ENCODE measurements at regions not wholly inside any gene's neighbourhood (a gene's known extent, or its start where the extent isn't known, plus 50 kb on each side); places are given as distances from the start of the nearest gene placed in this dataset.

- no CpG with 5 or more reads among the region's 4 CpGs for WGBS (ENCODE audit: extremely low coverage, insufficient coverage, insufficient read length)
These were observed 532.4 kb upstream of the ITGA1 start for GRCh38 chr5:52255308-52255707.

GRCh38 chr5:52262844-52263243 is 524.9 kb upstream of the ITGA1 start:
- Histone ChIP-seq H2AFZ (ENCODE audit: insufficient read depth, low read length, poor library complexity) (no peak overlapping the region), H3K4me3 (ENCODE audit: low read depth, low read length) (no peak overlapping the region), H3K79me1 (ENCODE audit: low read length) (no peaks in the 10 kb centered on the region), H3K14ac (ENCODE audit: low read length) (no peak overlapping the region), H4K12ac (ENCODE audit: low read depth, low read length) (no peak overlapping the region), H4K91ac (ENCODE audit: low read depth, low read length) (no peak overlapping the region), H2BK5ac (ENCODE audit: low read depth, low read length, poor library complexity) (no peak overlapping the region), H3K4ac (ENCODE audit: low read depth, low read length) (no peak overlapping the region), H3K9me3 (ENCODE audit: insufficient read depth, low read depth, low read length) (no peaks in the 10 kb centered on the region), H2AK5ac (ENCODE audit: low read length) (no peak overlapping the region), H3K27me3 (ENCODE audit: insufficient read depth, low read length) (no peaks in the 10 kb centered on the region), H3K36me3 (ENCODE audit: control insufficient read depth in 1 of 2, insufficient read depth in 2 of 2, low read length in 2 of 2) (no peaks in the 10 kb centered on the region), H3K79me2 (ENCODE audit: control insufficient read depth, insufficient read depth, low read length, poor library complexity) (no peaks in the 10 kb centered on the region), H3K18ac (ENCODE audit: low read length) (no peak overlapping the region), H3K9ac (ENCODE audit: low read length) (no peak overlapping the region), H2BK12ac (ENCODE audit: low read length) (no peak overlapping the region), H3K4me2 (ENCODE audit: low read length) (no peak overlapping the region), H3K27ac (ENCODE audit: low read depth, low read length) (no peak overlapping the region), H2BK120ac (ENCODE audit: insufficient read depth, low read length, poor library complexity) (no peak overlapping the region), H3K23ac (ENCODE audit: low read length) (no peak overlapping the region), H3K4me1 (ENCODE audit: control insufficient read depth in 1 of 2, insufficient read depth in 2 of 2, low read length in 2 of 2) (no peaks in the 10 kb centered on the region), H4K8ac (ENCODE audit: low read depth, low read length) (no peak overlapping the region)
- WGBS (ENCODE audit: extremely low coverage, insufficient coverage, insufficient read length) = no CpG with 5 or more reads among the region's 3 CpGs
- DNase-seq = no peak

More at GRCh38 chr5:52255308-52255707, 532.4 kb upstream of the ITGA1 start:
- Histone ChIP-seq H3K36me3 (ENCODE audit: control insufficient read depth in 1 of 2, insufficient read depth in 2 of 2, low read length in 2 of 2) (no peaks in the 10 kb centered on the region), H2BK5ac (ENCODE audit: low read depth, low read length, poor library complexity) (no peak overlapping the region), H3K18ac (ENCODE audit: low read length) (no peak overlapping the region), H3K4me1 (ENCODE audit: control insufficient read depth in 1 of 2, insufficient read depth in 2 of 2, low read length in 2 of 2) (no peaks in the 10 kb centered on the region), H4K12ac (ENCODE audit: low read depth, low read length) (no peak overlapping the region), H4K91ac (ENCODE audit: low read depth, low read length) (no peak overlapping the region), H3K4ac (ENCODE audit: low read depth, low read length) (no peak overlapping the region), H3K9ac (ENCODE audit: low read length) (no peak overlapping the region), H3K79me2 (ENCODE audit: control insufficient read depth, insufficient read depth, low read length, poor library complexity) (no peaks in the 10 kb centered on the region), H3K9me3 (ENCODE audit: insufficient read depth, low read depth, low read length) (no peaks in the 10 kb centered on the region), H4K8ac (ENCODE audit: low read depth, low read length) (no peak overlapping the region), H3K23ac (ENCODE audit: low read length) (no peak overlapping the region), H3K14ac (ENCODE audit: low read length) (no peak overlapping the region), H3K27me3 (ENCODE audit: insufficient read depth, low read length) (no peaks in the 10 kb centered on the region), H2AFZ (ENCODE audit: insufficient read depth, low read length, poor library complexity) (no peak overlapping the region), H2AK5ac (ENCODE audit: low read length) (no peak overlapping the region), H2BK120ac (ENCODE audit: insufficient read depth, low read length, poor library complexity) (no peak overlapping the region), H3K27ac (ENCODE audit: low read depth, low read length) (no peak overlapping the region), H3K4me3 (ENCODE audit: low read depth, low read length) (no peak overlapping the region), H3K4me2 (ENCODE audit: low read length) (no peak overlapping the region), H2BK12ac (ENCODE audit: low read length) (no peak overlapping the region), H3K79me1 (ENCODE audit: low read length) (no peaks in the 10 kb centered on the region)
- no peak for DNase-seq

- Histone ChIP-seq H3K23ac (ENCODE audit: low read length) (no peak overlapping the region), H3K18ac (ENCODE audit: low read length) (no peak overlapping the region), H2BK5ac (ENCODE audit: low read depth, low read length, poor library complexity) (no peak overlapping the region), H4K91ac (ENCODE audit: low read depth, low read length) (no peak overlapping the region), H2AK5ac (ENCODE audit: low read length) (no peak overlapping the region), H3K27me3 (ENCODE audit: insufficient read depth, low read length) (no peaks in the 10 kb centered on the region), H3K4me1 (ENCODE audit: control insufficient read depth in 1 of 2, insufficient read depth in 2 of 2, low read length in 2 of 2) (no peaks in the 10 kb centered on the region), H3K9ac (ENCODE audit: low read length) (no peak overlapping the region), H3K79me2 (ENCODE audit: control insufficient read depth, insufficient read depth, low read length, poor library complexity) (no peaks in the 10 kb centered on the region), H3K4ac (ENCODE audit: low read depth, low read length) (no peak overlapping the region), H4K12ac (ENCODE audit: low read depth, low read length) (no peak overlapping the region), H2AFZ (ENCODE audit: insufficient read depth, low read length, poor library complexity) (no peak overlapping the region), H3K36me3 (ENCODE audit: control insufficient read depth in 1 of 2, insufficient read depth in 2 of 2, low read length in 2 of 2) (no peaks in the 10 kb centered on the region), H3K27ac (ENCODE audit: low read depth, low read length) (no peak overlapping the region), H2BK120ac (ENCODE audit: insufficient read depth, low read length, poor library complexity) (no peak overlapping the region), H3K14ac (ENCODE audit: low read length) (no peak overlapping the region), H3K4me3 (ENCODE audit: low read depth, low read length) (no peak overlapping the region), H4K8ac (ENCODE audit: low read depth, low read length) (no peak overlapping the region), H3K9me3 (ENCODE audit: insufficient read depth, low read depth, low read length) (no peaks in the 10 kb centered on the region), H3K79me1 (ENCODE audit: low read length) (no peaks in the 10 kb centered on the region), H3K4me2 (ENCODE audit: low read length) (no peak overlapping the region), H2BK12ac (ENCODE audit: low read length) (no peak overlapping the region)
- no CpG with 5 or more reads among the region's 1 CpG for WGBS (ENCODE audit: extremely low coverage, insufficient coverage, insufficient read length)
- no peak for DNase-seq
These were observed 518.3 kb upstream of the ITGA1 start for GRCh38 chr5:52269401-52269800.

- H3K4me1 ChIP-seq (ENCODE audit: control insufficient read depth in 1 of 2, insufficient read depth in 2 of 2, low read length in 2 of 2) = no peaks in the 10 kb centered on the region
- H2AFZ ChIP-seq (ENCODE audit: insufficient read depth, low read length, poor library complexity) = no peak overlapping the region
- H2BK12ac ChIP-seq (ENCODE audit: low read length) = no peak overlapping the region
- no peak overlapping the region for H3K4me2 ChIP-seq (ENCODE audit: low read length)
- H2AK5ac ChIP-seq (ENCODE audit: low read length) = no peak overlapping the region
- H3K79me1 ChIP-seq (ENCODE audit: low read length) = no peaks in the 10 kb centered on the region
- H3K14ac ChIP-seq (ENCODE audit: low read length) = no peak overlapping the region
- no peak for DNase-seq
- no peak overlapping the region for H3K18ac ChIP-seq (ENCODE audit: low read length)
- no peak overlapping the region for H2BK120ac ChIP-seq (ENCODE audit: insufficient read depth, low read length, poor library complexity)
- no peak overlapping the region for H4K8ac ChIP-seq (ENCODE audit: low read depth, low read length)
- H3K27me3 ChIP-seq (ENCODE audit: insufficient read depth, low read length) = no peaks in the 10 kb centered on the region
- H3K4me3 ChIP-seq (ENCODE audit: low read depth, low read length) = no peak overlapping the region
- no peak overlapping the region for H4K91ac ChIP-seq (ENCODE audit: low read depth, low read length)
- WGBS (ENCODE audit: extremely low coverage, insufficient coverage, insufficient read length) = no CpG with 5 or more reads among the region's 4 CpGs
- H3K27ac ChIP-seq (ENCODE audit: low read depth, low read length) = no peak overlapping the region
- H3K9me3 ChIP-seq (ENCODE audit: insufficient read depth, low read depth, low read length) = no peaks in the 10 kb centered on the region
- no peak overlapping the region for H2BK5ac ChIP-seq (ENCODE audit: low read depth, low read length, poor library complexity)
- no peaks in the 10 kb centered on the region for H3K36me3 ChIP-seq (ENCODE audit: control insufficient read depth in 1 of 2, insufficient read depth in 2 of 2, low read length in 2 of 2)
- no peaks in the 10 kb centered on the region for H3K79me2 ChIP-seq (ENCODE audit: control insufficient read depth, insufficient read depth, low read length, poor library complexity)
- H3K23ac ChIP-seq (ENCODE audit: low read length) = no peak overlapping the region
- no peak overlapping the region for H3K9ac ChIP-seq (ENCODE audit: low read length)
- no peak overlapping the region for H3K4ac ChIP-seq (ENCODE audit: low read depth, low read length)
- no peak overlapping the region for H4K12ac ChIP-seq (ENCODE audit: low read depth, low read length)
These were observed 517.9 kb upstream of the ITGA1 start for GRCh38 chr5:52269859-52270258.
